Brain microvascular endothelial cell (primary cell): ENCODE measurements at regions not wholly inside any gene's neighbourhood (a gene's known extent, or its start where the extent isn't known, plus 50 kb on each side); places are given as distances from the start of the nearest gene placed in this dataset.

Experiments
- DNase-seq: peaks from one replicate; pipeline ENCODE4 v3.0.0-alpha.2; 2020
- H3K27ac ChIP-seq: fragments of 250-450 bp; sonication (Bioruptor Pico); 2 replicates; pipeline ENCODE4 v1.5.1; 2020; ENCODE audit warnings: mild to moderate bottlenecking, moderate library complexity
- H3K27me3 ChIP-seq: fragments of 250-450 bp; sonication (Bioruptor Pico); replicated peaks from 2 replicates; pipeline ENCODE4 v1.5.1; 2020; ENCODE audit warnings: mild to moderate bottlenecking
- H3K36me3 ChIP-seq: fragments of 250-450 bp; sonication (Bioruptor Pico); replicated peaks from 2 replicates; pipeline ENCODE4 v1.5.1; 2020; ENCODE audit warnings: mild to moderate bottlenecking
- H3K4me3 ChIP-seq: 2 replicates; pipeline ENCODE4 v1.5.1; 2011; ENCODE audit warnings: low read depth, mild to moderate bottlenecking, control low read depth, low read length, moderate library complexity
- in situ Hi-C: cut with HindIII; loops from 2 replicates; pipeline ENCODE4 v1.10.0; 2017; ENCODE audit warnings: low sequenced_read_pairs, low pct_ligation_motif_present
- TF ChIP-seq, protein P1 (sequence below): IDR thresholded peaks from 2 replicates; pipeline ENCODE4 v1.5.1; 2011; ENCODE audit warnings: low read depth, mild to moderate bottlenecking, moderate library complexity, low read length, control low read depth, inconsistent platforms; ENCODE audit errors: missing control alignments

DNA sequence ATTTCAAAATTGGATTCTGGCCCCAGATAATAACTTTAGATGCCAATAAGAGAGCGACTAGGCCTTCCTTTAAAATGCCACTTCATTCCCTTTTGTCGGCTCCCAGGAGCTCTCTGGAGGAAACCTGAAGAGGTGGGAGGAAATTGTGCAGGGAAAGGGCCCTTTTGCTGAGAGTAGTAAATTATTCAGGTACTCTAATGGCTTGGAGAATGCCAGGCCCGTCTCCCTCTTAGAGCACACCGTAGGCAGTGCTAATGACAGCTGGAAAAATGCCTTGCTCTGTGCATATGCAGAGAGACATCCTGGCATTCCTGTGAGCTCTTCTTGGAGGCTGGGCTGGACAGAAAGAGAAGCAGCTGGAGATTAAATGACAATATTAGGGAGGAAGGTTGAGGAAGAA is 115.0 kb upstream of the RPH3A start:
- H3K27me3 ChIP-seq = no peaks in the 10 kb centered on the region
- in situ Hi-C loops = no loop called here
- H3K27ac ChIP-seq = no peak overlapping the region
- no peak for DNase-seq
- TF ChIP-seq, protein P1, sequence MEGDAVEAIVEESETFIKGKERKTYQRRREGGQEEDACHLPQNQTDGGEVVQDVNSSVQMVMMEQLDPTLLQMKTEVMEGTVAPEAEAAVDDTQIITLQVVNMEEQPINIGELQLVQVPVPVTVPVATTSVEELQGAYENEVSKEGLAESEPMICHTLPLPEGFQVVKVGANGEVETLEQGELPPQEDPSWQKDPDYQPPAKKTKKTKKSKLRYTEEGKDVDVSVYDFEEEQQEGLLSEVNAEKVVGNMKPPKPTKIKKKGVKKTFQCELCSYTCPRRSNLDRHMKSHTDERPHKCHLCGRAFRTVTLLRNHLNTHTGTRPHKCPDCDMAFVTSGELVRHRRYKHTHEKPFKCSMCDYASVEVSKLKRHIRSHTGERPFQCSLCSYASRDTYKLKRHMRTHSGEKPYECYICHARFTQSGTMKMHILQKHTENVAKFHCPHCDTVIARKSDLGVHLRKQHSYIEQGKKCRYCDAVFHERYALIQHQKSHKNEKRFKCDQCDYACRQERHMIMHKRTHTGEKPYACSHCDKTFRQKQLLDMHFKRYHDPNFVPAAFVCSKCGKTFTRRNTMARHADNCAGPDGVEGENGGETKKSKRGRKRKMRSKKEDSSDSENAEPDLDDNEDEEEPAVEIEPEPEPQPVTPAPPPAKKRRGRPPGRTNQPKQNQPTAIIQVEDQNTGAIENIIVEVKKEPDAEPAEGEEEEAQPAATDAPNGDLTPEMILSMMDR = no peak
- H3K4me3 ChIP-seq = no peak overlapping the region
- no peaks in the 10 kb centered on the region for H3K36me3 ChIP-seq

DNA sequence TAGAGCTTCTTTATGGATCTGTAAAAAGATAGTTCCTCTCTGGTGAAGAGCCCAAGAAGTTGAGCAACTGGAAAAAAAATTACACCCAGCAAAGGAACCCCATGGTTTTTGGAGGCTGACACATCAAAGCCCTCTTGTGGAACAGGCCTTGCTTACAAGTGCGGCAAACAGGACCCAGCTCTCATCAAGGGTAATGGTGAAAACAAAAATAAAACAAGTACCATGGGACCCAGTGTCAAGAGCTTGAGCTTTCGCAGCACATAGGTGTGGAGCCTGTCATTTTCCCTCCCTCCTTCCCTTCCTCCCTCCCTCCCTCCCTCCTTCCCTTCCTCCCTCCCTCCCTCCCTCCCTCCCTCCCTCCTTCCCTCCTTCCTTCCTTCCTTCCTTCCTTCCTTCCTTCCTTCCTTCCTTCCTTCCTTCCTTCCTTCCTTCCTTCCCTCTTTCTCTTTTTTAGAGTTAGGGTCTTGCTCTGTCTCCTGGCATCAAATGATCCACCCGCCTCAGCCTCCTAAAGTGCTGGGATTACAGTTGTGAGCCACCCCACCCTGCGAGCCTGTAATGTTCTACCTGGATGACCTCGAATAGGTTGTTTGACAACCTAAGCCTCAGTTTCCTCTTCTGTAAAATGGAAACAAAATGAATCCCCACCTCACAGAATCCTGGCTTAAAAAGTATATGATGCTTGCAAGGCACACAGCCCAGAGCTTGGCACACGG is 114.3 kb upstream of the RPH3A start:
- DNase-seq = no peak
- no peaks in the 10 kb centered on the region for H3K27me3 ChIP-seq
- H3K4me3 ChIP-seq = no peak overlapping the region
- in situ Hi-C loops = no loop called here
- TF ChIP-seq, protein P1 = no peak
- no peak overlapping the region for H3K27ac ChIP-seq
- no peaks in the 10 kb centered on the region for H3K36me3 ChIP-seq

DNA sequence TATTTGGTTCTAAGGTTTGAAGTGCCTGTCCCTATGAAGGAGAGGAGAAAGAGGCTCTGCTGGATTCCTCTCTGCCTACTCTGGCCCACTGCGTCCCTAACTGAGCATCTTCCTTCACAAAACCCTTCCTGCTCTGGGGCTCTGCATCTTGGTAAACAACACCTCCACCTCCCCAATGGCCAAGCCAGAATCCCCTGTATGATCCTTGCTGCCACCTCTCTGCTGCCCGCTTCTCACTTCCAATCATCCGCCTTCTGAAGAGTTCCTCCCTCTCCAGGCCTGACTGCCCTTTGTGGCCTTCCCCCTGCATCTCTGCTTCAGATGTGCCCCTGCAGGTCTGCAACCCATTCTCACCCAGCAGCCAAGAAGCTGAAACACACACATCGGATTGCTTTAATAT is 110.6 kb upstream of the RPH3A start:
- H3K27ac ChIP-seq = no peak overlapping the region
- in situ Hi-C loops = no loop called here
- H3K36me3 ChIP-seq = no peaks in the 10 kb centered on the region
- no peaks in the 10 kb centered on the region for H3K27me3 ChIP-seq
- DNase-seq = no peak
- TF ChIP-seq, protein P1 = no peak
- H3K4me3 ChIP-seq = no peak overlapping the region

DNA sequence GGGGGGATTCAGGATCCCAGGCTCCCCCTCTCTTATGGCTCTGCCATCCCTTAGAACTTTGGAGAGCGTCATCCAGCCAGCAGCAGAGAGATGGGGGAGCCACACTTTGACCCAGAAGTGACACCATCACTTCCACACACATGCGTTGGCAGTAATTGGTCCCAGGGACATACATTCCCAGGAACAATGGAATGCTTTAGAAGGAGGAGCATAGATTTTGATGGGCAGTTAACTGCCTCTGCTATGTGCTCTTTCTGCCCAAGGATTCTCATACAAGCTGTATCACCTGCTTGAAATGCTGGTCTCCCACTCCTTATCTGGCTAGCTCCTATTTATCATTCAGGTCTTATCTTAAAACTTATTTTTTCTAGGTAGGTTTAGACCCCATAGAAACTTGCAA is 109.0 kb upstream of the RPH3A start:
- Histone ChIP-seq H3K4me3 (no peak overlapping the region), H3K36me3 (no peaks in the 10 kb centered on the region), H3K27ac (no peak overlapping the region), H3K27me3 (no peaks in the 10 kb centered on the region)
- TF ChIP-seq, protein P1 = no peak
- DNase-seq = no peak
- in situ Hi-C loops = no loop called here

DNA sequence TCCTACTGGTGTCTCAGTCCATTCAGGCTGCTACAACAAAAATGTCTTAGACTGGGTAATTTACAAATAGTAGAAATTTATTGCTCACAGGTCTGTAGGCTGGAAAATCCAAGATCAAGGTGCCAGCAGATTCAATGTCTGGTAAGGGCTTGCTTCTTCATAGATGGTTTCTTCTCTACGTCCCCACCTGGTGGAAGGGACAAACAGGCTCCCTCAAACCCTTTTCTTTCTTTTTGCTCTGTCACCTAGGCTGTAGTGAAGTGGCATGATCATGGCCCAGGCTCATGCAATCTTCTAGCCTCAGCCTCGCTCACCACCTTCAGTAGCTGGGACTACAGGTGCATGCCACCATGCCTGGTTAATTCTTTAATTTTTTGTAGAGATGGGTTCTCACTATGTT is 106.8 kb upstream of the RPH3A start:
- H3K4me3 ChIP-seq = no peak overlapping the region
- in situ Hi-C loops = no loop called here
- no peak overlapping the region for H3K27ac ChIP-seq
- DNase-seq = no peak
- TF ChIP-seq, protein P1 = no peak
- no peaks in the 10 kb centered on the region for H3K36me3 ChIP-seq
- H3K27me3 ChIP-seq = no peaks in the 10 kb centered on the region

DNA sequence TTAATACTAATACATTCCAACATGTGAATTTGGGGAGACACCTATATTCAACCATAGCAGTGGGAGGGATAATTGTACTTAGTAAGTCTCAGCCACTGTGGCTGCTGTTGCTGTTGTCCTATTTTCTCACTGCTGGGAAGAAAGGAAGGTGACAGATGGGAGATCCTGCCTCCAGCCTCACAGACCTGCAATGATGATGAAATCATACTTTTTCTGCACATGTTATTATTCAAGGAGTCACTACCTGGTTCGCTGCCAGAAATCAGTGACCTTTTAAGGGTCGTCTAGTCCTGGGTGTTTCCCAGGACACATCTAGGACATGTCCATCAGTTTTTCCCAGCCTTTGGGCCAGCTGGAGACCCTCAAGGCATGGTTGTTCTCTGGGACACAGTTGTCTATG is 106.2 kb upstream of the RPH3A start:
- no peak for DNase-seq
- Histone ChIP-seq H3K36me3 (no peaks in the 10 kb centered on the region), H3K4me3 (no peak overlapping the region), H3K27me3 (no peaks in the 10 kb centered on the region), H3K27ac (no peak overlapping the region)
- in situ Hi-C loops = no loop called here
- TF ChIP-seq, protein P1 = no peak
